Vagina (tissue), 2 donors: ENCODE measurements at regions not wholly inside any gene's neighbourhood (a gene's known extent, or its start where the extent isn't known, plus 50 kb on each side); places are given as distances from the start of the nearest gene placed in this dataset.

Source experiments
- DNase-seq, 2 donors: peaks; one replicate each; pipeline ENCODE4 v3.0.0-alpha.2; 2017; ENCODE audit errors: extremely low spot score in 2 of 2
- H3K27ac ChIP-seq: fragments of 200-600 bp; sonication (generic); one replicate; pipeline ENCODE4 v1.5.1; 2019
- H3K27me3 ChIP-seq: fragments of 200-600 bp; sonication (generic); one replicate; pipeline ENCODE4 v1.5.1; 2019
- H3K36me3 ChIP-seq, 2 donors: fragments of 200-600 bp; sonication (generic); one replicate each; pipeline ENCODE4 v1.5.1; 2017 to 2019
- H3K4me1 ChIP-seq: fragments of 200-600 bp; sonication (generic); one replicate; pipeline ENCODE4 v1.5.1; 2019
- H3K4me3 ChIP-seq, 2 donors: fragments of 200-600 bp; sonication (generic); 1 replicate in 1 of 2; 2 replicates in 1 of 2; pipeline ENCODE4 v1.5.1; 2016 to 2019
- H3K9me3 ChIP-seq: fragments of 200-600 bp; sonication (generic); one replicate; pipeline ENCODE4 v1.5.1; 2019
- POLR2A ChIP-seq, 2 donors: fragments of 450-650 bp; IDR thresholded peaks; one replicate each; pipeline ENCODE4 v1.6.1; 2017; ENCODE audit warnings: antibody characterized with exemption in 2 of 2, mild to moderate bottlenecking in 2 of 2, moderate library complexity in 2 of 2
- POLR2AphosphoS5 ChIP-seq, 2 donors: sonication (generic); formaldehyde crosslinking; IDR thresholded peaks; one replicate each; pipeline ENCODE4 v1.9.0; 2017; ENCODE audit warnings: antibody characterized with exemption in 2 of 2, mild to moderate bottlenecking in 2 of 2, low read depth in 1 of 2; ENCODE audit not compliant: insufficient read depth in 1 of 2
- intact Hi-C: fragments of 100-400 bp; cut with DNase I; formaldehyde crosslinking; loops from one replicate; pipeline ENCODE4 v1.15.1; 2023
- TF ChIP-seq, protein P1 (sequence below), 3 experiments: fragments of 450-650 bp in 2 of 3; fragments of 200-600 bp in 1 of 3; sonication (generic) in 1 of 3; IDR thresholded peaks; one replicate each; pipeline ENCODE4 v1.5.1; 2017 to 2019; ENCODE audit warnings: antibody characterized with exemption in 3 of 3, mild to moderate bottlenecking in 2 of 3, moderate library complexity in 2 of 3

- H3K27ac ChIP-seq, result no peak overlapping the region
- H3K4me1 ChIP-seq, result no peaks in the 10 kb centered on the region
- TF ChIP-seq POLR2A (IDR thresholded peaks at IDR 0.05) (no peak), POLR2AphosphoS5 (IDR thresholded peaks at IDR 0.05; ENCODE audit: insufficient read depth in 1 of 2, low read depth in 1 of 2) (no peak)
- TF ChIP-seq, protein P1, sequence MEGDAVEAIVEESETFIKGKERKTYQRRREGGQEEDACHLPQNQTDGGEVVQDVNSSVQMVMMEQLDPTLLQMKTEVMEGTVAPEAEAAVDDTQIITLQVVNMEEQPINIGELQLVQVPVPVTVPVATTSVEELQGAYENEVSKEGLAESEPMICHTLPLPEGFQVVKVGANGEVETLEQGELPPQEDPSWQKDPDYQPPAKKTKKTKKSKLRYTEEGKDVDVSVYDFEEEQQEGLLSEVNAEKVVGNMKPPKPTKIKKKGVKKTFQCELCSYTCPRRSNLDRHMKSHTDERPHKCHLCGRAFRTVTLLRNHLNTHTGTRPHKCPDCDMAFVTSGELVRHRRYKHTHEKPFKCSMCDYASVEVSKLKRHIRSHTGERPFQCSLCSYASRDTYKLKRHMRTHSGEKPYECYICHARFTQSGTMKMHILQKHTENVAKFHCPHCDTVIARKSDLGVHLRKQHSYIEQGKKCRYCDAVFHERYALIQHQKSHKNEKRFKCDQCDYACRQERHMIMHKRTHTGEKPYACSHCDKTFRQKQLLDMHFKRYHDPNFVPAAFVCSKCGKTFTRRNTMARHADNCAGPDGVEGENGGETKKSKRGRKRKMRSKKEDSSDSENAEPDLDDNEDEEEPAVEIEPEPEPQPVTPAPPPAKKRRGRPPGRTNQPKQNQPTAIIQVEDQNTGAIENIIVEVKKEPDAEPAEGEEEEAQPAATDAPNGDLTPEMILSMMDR (IDR thresholded peaks at IDR 0.05), result no peak
- H3K9me3 ChIP-seq, result no peaks in the 10 kb centered on the region
- no peak overlapping the region for H3K4me3 ChIP-seq
- no peak for DNase-seq
- no peaks in the 10 kb centered on the region for H3K36me3 ChIP-seq
- H3K27me3 ChIP-seq, result no peaks in the 10 kb centered on the region
- intact Hi-C loops, result no loop called here
Measured at GRCh38 chr22:35014812-35015211, 51.1 kb upstream of the ISX start.
